Thyroid gland (tissue), 4 donors: ENCODE measurements at regions not wholly inside any gene's neighbourhood (a gene's known extent, or its start where the extent isn't known, plus 50 kb on each side); places are given as distances from the start of the nearest gene placed in this dataset.

Experiments used
- DNase-seq, 2 donors: peaks; one replicate each; pipeline ENCODE4 v3.0.0-alpha.2; 2019
- H3K27ac ChIP-seq, 3 donors: fragments of 200-600 bp; sonication (generic); 1 replicate in 2 of 3; 2 replicates in 1 of 3; pipeline ENCODE4 v1.5.1; 2016 to 2019; ENCODE audit warnings: mild to moderate bottlenecking in 1 of 3, moderate library complexity in 1 of 3
- H3K27me3 ChIP-seq: fragments of 200-600 bp; sonication (generic); one replicate; pipeline ENCODE4 v1.5.1; 2019
- H3K36me3 ChIP-seq, 2 donors: fragments of 200-600 bp; sonication (generic); one replicate each; pipeline ENCODE4 v1.5.1; 2016 to 2019
- H3K4me1 ChIP-seq, 2 donors: fragments of 200-600 bp; sonication (generic); one replicate each; pipeline ENCODE4 v1.5.1; 2017 to 2019
- H3K4me3 ChIP-seq, 3 donors: fragments of 200-600 bp; sonication (generic); replicated peaks in 1 of 3; 1 replicate in 2 of 3; 2 replicates in 1 of 3; pipeline ENCODE4 v1.5.1; 2016; ENCODE audit warnings: mild to moderate bottlenecking in 1 of 3
- H3K9me3 ChIP-seq: fragments of 200-600 bp; sonication (generic); one replicate; pipeline ENCODE4 v1.5.1; 2017
- POLR2A ChIP-seq, 2 donors: fragments of 450-650 bp; IDR thresholded peaks; one replicate each; pipeline ENCODE4 v1.6.1; 2017; ENCODE audit warnings: antibody characterized with exemption in 2 of 2, mild to moderate bottlenecking in 2 of 2, moderate library complexity in 1 of 2
- WGBS, 2 donors: methylation state at CpG; one replicate each; pipeline ENCODE4 v1.1.5; 2017; 5-methylcytosine and 5-hydroxymethylcytosine counted together
- intact Hi-C: fragments of 100-400 bp; cut with DNase I; formaldehyde crosslinking; loops from one replicate; pipeline ENCODE4 v1.15.1; 2023
- TF ChIP-seq, protein P1 (sequence below), 6 experiments: fragments of 200-600 bp in 3 of 6; fragments of 450-650 bp in 3 of 6; sonication (generic) in 3 of 6; IDR thresholded peaks; one replicate each; pipeline ENCODE4 v1.5.1; 2016 to 2019; ENCODE audit warnings: antibody characterized with exemption in 6 of 6, mild to moderate bottlenecking in 2 of 6, inconsistent platforms in 1 of 6, moderate library complexity in 1 of 6

DNA sequence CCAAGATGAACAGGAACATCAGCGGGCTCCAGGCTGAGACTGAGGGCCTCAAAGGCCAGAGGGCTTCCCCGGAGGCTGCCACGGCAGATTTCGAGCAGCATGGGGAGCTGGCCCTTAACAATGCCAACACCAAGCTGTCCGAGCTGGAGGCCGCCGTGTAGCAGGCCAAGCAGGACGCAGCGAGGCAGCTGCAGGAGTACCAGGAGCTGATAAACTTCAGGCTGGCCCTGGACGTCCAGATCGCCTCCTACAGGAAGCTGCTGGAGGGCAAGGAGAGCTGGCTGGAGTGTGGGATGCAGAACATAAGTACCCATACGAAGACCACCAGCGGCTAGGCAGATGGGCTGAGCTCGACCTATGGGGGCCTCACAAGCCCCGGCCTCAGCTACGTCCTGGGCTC lies 823.4 kb upstream of the NEGR1 start:
- 94 to 98% methylated on average over 12 to 14 of the region's 16 CpGs for WGBS, 2 donors
- DNase-seq: no peak
- Histone ChIP-seq H3K9me3 (no peaks in the 10 kb centered on the region), H3K4me3 (no peak overlapping the region), H3K27me3 (no peaks in the 10 kb centered on the region), H3K4me1 (no peaks in the 10 kb centered on the region), H3K36me3 (no peaks in the 10 kb centered on the region), H3K27ac (no peak overlapping the region)
- intact Hi-C loops: no loop called here
- TF ChIP-seq, protein P1, sequence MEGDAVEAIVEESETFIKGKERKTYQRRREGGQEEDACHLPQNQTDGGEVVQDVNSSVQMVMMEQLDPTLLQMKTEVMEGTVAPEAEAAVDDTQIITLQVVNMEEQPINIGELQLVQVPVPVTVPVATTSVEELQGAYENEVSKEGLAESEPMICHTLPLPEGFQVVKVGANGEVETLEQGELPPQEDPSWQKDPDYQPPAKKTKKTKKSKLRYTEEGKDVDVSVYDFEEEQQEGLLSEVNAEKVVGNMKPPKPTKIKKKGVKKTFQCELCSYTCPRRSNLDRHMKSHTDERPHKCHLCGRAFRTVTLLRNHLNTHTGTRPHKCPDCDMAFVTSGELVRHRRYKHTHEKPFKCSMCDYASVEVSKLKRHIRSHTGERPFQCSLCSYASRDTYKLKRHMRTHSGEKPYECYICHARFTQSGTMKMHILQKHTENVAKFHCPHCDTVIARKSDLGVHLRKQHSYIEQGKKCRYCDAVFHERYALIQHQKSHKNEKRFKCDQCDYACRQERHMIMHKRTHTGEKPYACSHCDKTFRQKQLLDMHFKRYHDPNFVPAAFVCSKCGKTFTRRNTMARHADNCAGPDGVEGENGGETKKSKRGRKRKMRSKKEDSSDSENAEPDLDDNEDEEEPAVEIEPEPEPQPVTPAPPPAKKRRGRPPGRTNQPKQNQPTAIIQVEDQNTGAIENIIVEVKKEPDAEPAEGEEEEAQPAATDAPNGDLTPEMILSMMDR (IDR thresholded peaks at IDR 0.05): no peak
- no peak for TF ChIP-seq POLR2A (IDR thresholded peaks at IDR 0.05)

DNA sequence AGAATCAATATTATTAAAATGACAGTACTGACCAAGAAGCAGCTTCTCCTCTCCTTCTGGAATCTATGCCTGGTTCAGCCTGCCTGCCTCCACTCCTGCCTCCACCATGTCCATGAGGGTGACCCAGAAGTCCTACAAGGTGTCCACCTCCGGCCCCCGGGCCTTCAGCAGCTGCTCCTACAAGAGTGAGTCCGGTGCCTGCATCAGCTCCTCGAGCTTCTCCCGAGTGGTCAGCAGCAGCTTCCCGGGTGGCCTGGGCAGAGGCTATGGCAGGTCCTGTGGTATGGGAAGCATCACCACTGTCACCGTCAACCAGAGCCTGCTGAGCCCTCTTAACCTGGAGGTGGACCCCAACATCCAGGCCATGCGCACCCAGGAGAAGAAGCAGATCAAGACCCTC lies 822.4 kb upstream of the NEGR1 start:
- intact Hi-C loops: no loop called here
- H3K4me1 ChIP-seq: no peaks in the 10 kb centered on the region
- H3K27ac ChIP-seq: no peak overlapping the region
- no peak for DNase-seq
- no peaks in the 10 kb centered on the region for H3K36me3 ChIP-seq
- 92 to 93% methylated on average over 7 of the region's 8 CpGs for WGBS, 2 donors
- no peak for TF ChIP-seq POLR2A (IDR thresholded peaks at IDR 0.05)
- TF ChIP-seq, protein P1 (IDR thresholded peaks at IDR 0.05): no peak
- no peak overlapping the region for H3K4me3 ChIP-seq
- no peaks in the 10 kb centered on the region for H3K27me3 ChIP-seq
- no peaks in the 10 kb centered on the region for H3K9me3 ChIP-seq

DNA sequence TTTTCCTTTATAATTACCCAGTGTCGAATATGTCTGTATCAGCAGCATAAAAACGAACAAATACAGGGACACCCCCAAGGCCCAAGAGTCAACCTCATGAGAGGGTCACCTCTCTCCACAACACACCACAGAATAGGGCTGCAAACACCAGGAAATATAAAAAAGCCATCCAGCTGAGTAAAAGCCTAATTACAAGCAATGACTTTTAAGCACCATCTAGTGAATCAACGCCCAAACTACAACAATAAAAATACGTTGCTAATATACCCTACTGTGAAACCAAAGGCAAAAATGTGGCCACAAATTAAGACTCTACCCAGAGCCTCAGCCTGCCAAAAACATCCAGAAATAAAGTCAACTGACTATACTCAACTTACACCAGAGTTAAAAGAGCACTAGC lies 817.9 kb upstream of the NEGR1 start:
- no peak for TF ChIP-seq POLR2A (IDR thresholded peaks at IDR 0.05)
- TF ChIP-seq, protein P1 (IDR thresholded peaks at IDR 0.05): no peak
- DNase-seq: no peak
- WGBS, 2 donors: 78 to 81% methylated on average over 4 of the region's 4 CpGs
- Histone ChIP-seq H3K4me1 (no peaks in the 10 kb centered on the region), H3K36me3 (no peaks in the 10 kb centered on the region), H3K4me3 (no peak overlapping the region), H3K27me3 (no peaks in the 10 kb centered on the region), H3K27ac (no peak overlapping the region), H3K9me3 (no peaks in the 10 kb centered on the region)
- intact Hi-C loops: no loop called here

DNA sequence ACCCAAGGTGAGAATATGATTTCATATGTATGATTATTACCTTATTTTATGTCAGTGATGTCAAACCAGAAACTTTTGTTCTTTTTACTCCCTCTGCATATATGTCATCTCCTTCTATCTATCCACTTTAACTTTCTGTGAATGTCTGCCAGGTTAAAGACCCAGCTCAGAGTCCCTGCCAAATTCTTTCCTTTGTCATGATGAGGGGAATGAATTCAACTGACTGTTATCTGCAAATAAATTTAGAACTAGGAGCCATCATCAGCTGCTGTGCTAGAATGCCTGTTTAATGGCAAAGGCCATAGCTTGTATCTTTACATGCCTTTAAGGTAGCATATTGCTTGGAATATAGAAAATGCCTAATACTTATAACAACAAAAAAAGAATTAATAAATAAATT lies 815.6 kb upstream of the NEGR1 start:
- Histone ChIP-seq H3K27ac (no peak overlapping the region), H3K9me3 (no peaks in the 10 kb centered on the region), H3K4me1 (no peaks in the 10 kb centered on the region), H3K36me3 (no peaks in the 10 kb centered on the region), H3K27me3 (no peaks in the 10 kb centered on the region), H3K4me3 (no peak overlapping the region)
- TF ChIP-seq, protein P1 (IDR thresholded peaks at IDR 0.05): no peak
- no peak for TF ChIP-seq POLR2A (IDR thresholded peaks at IDR 0.05)
- DNase-seq: no peak
- intact Hi-C loops: no loop called here

DNA sequence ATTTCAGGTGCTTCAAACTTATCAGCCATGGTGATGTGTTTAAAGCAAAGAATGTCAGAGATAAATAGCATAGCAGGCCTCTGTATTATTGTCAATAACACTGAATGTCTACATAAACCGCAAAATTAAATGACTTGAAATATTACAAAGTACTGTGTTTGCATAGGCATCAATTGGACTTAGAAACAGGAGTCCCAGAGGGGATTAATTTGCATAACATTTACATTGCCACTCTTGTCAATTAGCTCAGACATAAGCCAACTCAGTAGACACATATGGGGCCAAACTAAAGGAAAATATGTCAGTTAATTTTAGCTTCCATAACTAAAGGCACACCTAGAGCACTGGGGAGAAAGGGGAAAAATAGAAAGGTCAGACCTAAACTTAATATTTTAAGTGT lies 814.5 kb upstream of the NEGR1 start:
- intact Hi-C loops: no loop called here
- no peak for TF ChIP-seq POLR2A (IDR thresholded peaks at IDR 0.05)
- TF ChIP-seq, protein P1 (IDR thresholded peaks at IDR 0.05): no peak
- no peaks in the 10 kb centered on the region for H3K27me3 ChIP-seq
- WGBS, 2 donors: 89 to 93% methylated on average over 1 of the region's 1 CpG
- H3K4me3 ChIP-seq: no peak overlapping the region
- H3K27ac ChIP-seq: no peak overlapping the region
- H3K9me3 ChIP-seq: no peaks in the 10 kb centered on the region
- H3K36me3 ChIP-seq: no peaks in the 10 kb centered on the region
- H3K4me1 ChIP-seq: no peaks in the 10 kb centered on the region
- DNase-seq: no peak
